ENCODE measurements at regions not wholly inside any gene's neighbourhood (a gene's known extent, or its start where the extent isn't known, plus 50 kb on each side); places are given as distances from the start of the nearest gene placed in this dataset.
"Not testable (repeated sequence)": the region's sequence is repeated elsewhere in the genome, so short reads cannot be mapped to it uniquely, and the experiment has no call there.

GRCh38 chr15:28783466-28783865 is 65.0 kb downstream of the GOLGA6L7 start:
- no peaks in the 10 kb centered on the region for H3K9me3 Mint-ChIP-seq
- no peak overlapping the region for H3K4me3 Mint-ChIP-seq
- DNase-seq (no peak), ATAC-seq (ENCODE audit: low read depth) (no peak)
- ChIA-PET CTCF (no interaction called here), POLR2A (no interaction called here)
- H3K4me1 Mint-ChIP-seq = peaks cover under 1% of the 10 kb centered on the region
- H3K27ac Mint-ChIP-seq = no peak overlapping the region
- intact Hi-C loops (cut with micrococcal nuclease) = no loop called here
- peaks cover 11% of the 10 kb centered on the region for H3K27me3 Mint-ChIP-seq
- TF ChIP-seq CTCF (IDR thresholded peaks at IDR 0.05) = no peak
- H3K36me3 Mint-ChIP-seq (ENCODE audit: low read depth) = no peaks in the 10 kb centered on the region

- H3K27ac Mint-ChIP-seq; POLR2A ChIA-PET; intact Hi-C loops (cut with micrococcal nuclease); DNase-seq; H3K4me1 Mint-ChIP-seq; H3K27me3 Mint-ChIP-seq; H3K36me3 Mint-ChIP-seq (ENCODE audit: low read depth); H3K4me3 Mint-ChIP-seq; ATAC-seq (ENCODE audit: low read depth); H3K9me3 Mint-ChIP-seq; CTCF ChIA-PET: not testable (repeated sequence)
Observed at GRCh38 chr15:28778397-28778796, 66.2 kb upstream of the GOLGA8M start.

- H3K27me3 Mint-ChIP-seq; POLR2A ChIA-PET; H3K4me1 Mint-ChIP-seq; intact Hi-C loops (cut with micrococcal nuclease); H3K27ac Mint-ChIP-seq; H3K36me3 Mint-ChIP-seq (ENCODE audit: low read depth); CTCF ChIA-PET; H3K4me3 Mint-ChIP-seq; DNase-seq; H3K9me3 Mint-ChIP-seq; ATAC-seq (ENCODE audit: low read depth): not testable (repeated sequence)
Observed at GRCh38 chr15:28772857-28773256, 60.6 kb upstream of the GOLGA8M start.
